ENCODE measurements at regions not wholly inside any gene's neighbourhood (a gene's known extent, or its start where the extent isn't known, plus 50 kb on each side); places are given as distances from the start of the nearest gene placed in this dataset.
"Not testable (repeated sequence)": the region's sequence is repeated elsewhere in the genome, so short reads cannot be mapped to it uniquely, and the experiment has no call there.

GRCh38 chr1:78715181-78715661 is 65.6 kb downstream of the IFI44 start:
- ATAC-seq, result no peak
- no peak for DNase-seq (ENCODE audit: low spot score)

- DNase-seq (ENCODE audit: low spot score), result no peak
Measured at GRCh38 chr1:78716186-78716585, 66.6 kb downstream of the IFI44 start.

GRCh38 chr1:78718566-78718965 is 68.9 kb downstream of the IFI44 start:
- DNase-seq (ENCODE audit: low spot score) (no peak), ATAC-seq (no peak)

More at GRCh38 chr1:78716186-78716585, 66.6 kb downstream of the IFI44 start:
- ATAC-seq, result no peak

- ATAC-seq (no peak), DNase-seq (ENCODE audit: low spot score) (no peak)
Measured at GRCh38 chr1:78721136-78721535, 71.5 kb downstream of the IFI44 start.

GRCh38 chr1:78722105-78722504 is 72.5 kb downstream of the IFI44 start:
- ATAC-seq, result no peak

GRCh38 chr1:78722521-78722920 is 72.9 kb downstream of the IFI44 start:
- ATAC-seq, result no peak
- DNase-seq (ENCODE audit: low spot score), result no peak

More at GRCh38 chr1:78722105-78722504, 72.5 kb downstream of the IFI44 start:
- DNase-seq (ENCODE audit: low spot score), result no peak

GRCh38 chr1:78722947-78723346 is 73.3 kb downstream of the IFI44 start:
- ATAC-seq (no peak), DNase-seq (ENCODE audit: low spot score) (no peak)

- ATAC-seq (no peak), DNase-seq (ENCODE audit: low spot score) (no peak)
Measured at GRCh38 chr1:78726686-78727085, 77.1 kb downstream of the IFI44 start.

- ATAC-seq (no peak), DNase-seq (ENCODE audit: low spot score) (no peak)
Measured at GRCh38 chr1:78728359-78728758, 78.7 kb downstream of the IFI44 start.

- DNase-seq (ENCODE audit: low spot score), result no peak
- ATAC-seq, result no peak
Measured at GRCh38 chr1:78730054-78730453, 80.4 kb downstream of the IFI44 start.

GRCh38 chr1:78731674-78732073 is 82.0 kb downstream of the IFI44 start:
- DNase-seq (ENCODE audit: low spot score) (no peak), ATAC-seq (no peak)

GRCh38 chr1:78737241-78737640 is 87.6 kb downstream of the IFI44 start:
- ATAC-seq, result no peak

GRCh38 chr1:78743626-78744025 is 94.0 kb downstream of the IFI44 start:
- ATAC-seq, result no peak
- no peak for DNase-seq (ENCODE audit: low spot score)

More at GRCh38 chr1:78737241-78737640, 87.6 kb downstream of the IFI44 start:
- DNase-seq (ENCODE audit: low spot score), result no peak

- ATAC-seq (no peak), DNase-seq (ENCODE audit: low spot score) (no peak)
Measured at GRCh38 chr1:78745111-78745510, 95.5 kb downstream of the IFI44 start.

- not testable (repeated sequence) for DNase-seq (ENCODE audit: low spot score); ATAC-seq
Measured at GRCh38 chr1:78753679-78754078, 104.0 kb downstream of the IFI44 start.

GRCh38 chr1:78755986-78756385 is 106.4 kb downstream of the IFI44 start:
- no peak for DNase-seq (ENCODE audit: low spot score)

GRCh38 chr1:78758506-78758905 is 108.9 kb downstream of the IFI44 start:
- no peak for DNase-seq (ENCODE audit: low spot score)
- ATAC-seq, result no peak

More at GRCh38 chr1:78755986-78756385, 106.4 kb downstream of the IFI44 start:
- ATAC-seq, result no peak

- no peak for DNase-seq (ENCODE audit: low spot score)
- ATAC-seq, result no peak
Measured at GRCh38 chr1:78759881-78760280, 110.2 kb downstream of the IFI44 start.

GRCh38 chr1:78760858-78761257 is 111.2 kb downstream of the IFI44 start:
- DNase-seq (ENCODE audit: low spot score), result no peak
- no peak for ATAC-seq

- ATAC-seq, result no peak
- DNase-seq (ENCODE audit: low spot score), result no peak
Measured at GRCh38 chr1:78762113-78762512, 112.5 kb downstream of the IFI44 start.

GRCh38 chr1:78765489-78765888 is 115.9 kb downstream of the IFI44 start:
- DNase-seq (ENCODE audit: low spot score) (no peak), ATAC-seq (no peak)

- no peak for ATAC-seq
- no peak for DNase-seq (ENCODE audit: low spot score)
Measured at GRCh38 chr1:78779831-78780230, 130.2 kb downstream of the IFI44 start.

- DNase-seq (ENCODE audit: low spot score) (no peak), ATAC-seq (no peak)
Measured at GRCh38 chr1:78787544-78787943, 137.9 kb downstream of the IFI44 start.
